Heart left ventricle (tissue), 16 donors: ENCODE measurements at regions not wholly inside any gene's neighbourhood (a gene's known extent, or its start where the extent isn't known, plus 50 kb on each side); places are given as distances from the start of the nearest gene placed in this dataset.
A peak's percentile ranks its signal among the peaks of the same experiment; 100 is the strongest.

Source experiments
- ATAC-seq, 4 donors: fragments of 200-7000 bp; cut with Tn5 transposase; one replicate each; pipeline ENCODE4 v1.9.1; 2020 to 2022; ENCODE audit warnings: moderate library complexity in 4 of 4, mild to moderate bottlenecking in 3 of 4, moderate number of reproducible peaks in 1 of 4
- DNase-seq, 5 donors: peaks; one replicate each; pipeline ENCODE4 v3.0.0-alpha.2; 2020
- H3K27ac ChIP-seq, 12 donors: fragments of 200-600 bp; sonication (generic) in 4 of 12; one replicate each; pipeline versions ENCODE4 v1.5.0 to v1.8.0; 2016 to 2022; ENCODE audit warnings: mild to moderate bottlenecking in 2 of 12
- H3K27me3 ChIP-seq, 9 donors: fragments of 200-600 bp; sonication (generic) in 2 of 9; one replicate each; pipeline versions ENCODE4 v1.5.1 to v1.8.0; 2016 to 2022; ENCODE audit warnings: mild to moderate bottlenecking in 3 of 9
- H3K36me3 ChIP-seq, 9 donors: fragments of 200-600 bp; sonication (generic) in 2 of 9; one replicate each; pipeline versions ENCODE4 v1.5.0 to v1.8.0; 2018 to 2022; ENCODE audit warnings: mild to moderate bottlenecking in 2 of 9
- H3K4me1 ChIP-seq, 12 donors: fragments of 200-600 bp; sonication (generic) in 4 of 12; one replicate each; pipeline versions ENCODE4 v1.5.0 to v1.8.0; 2016 to 2022; ENCODE audit warnings: mild to moderate bottlenecking in 3 of 12
- H3K4me3 ChIP-seq, 12 donors: fragments of 200-600 bp; sonication (generic) in 4 of 12; one replicate each; pipeline versions ENCODE4 v1.5.0 to v1.8.0; 2017 to 2022; ENCODE audit warnings: mild to moderate bottlenecking in 9 of 12, moderate library complexity in 4 of 12
- H3K9me3 ChIP-seq, 12 donors: fragments of 200-600 bp; sonication (generic) in 4 of 12; one replicate each; pipeline versions ENCODE4 v1.5.0 to v1.8.0; 2016 to 2022; ENCODE audit warnings: mild to moderate bottlenecking in 1 of 12
- CTCF ChIP-seq, 12 donors: fragments of 200-600 bp; sonication (generic) in 4 of 12; IDR thresholded peaks; one replicate each; pipeline versions ENCODE4 v1.5.0 to v1.8.0; 2018 to 2022; ENCODE audit warnings: antibody characterized with exemption in 12 of 12, mild to moderate bottlenecking in 5 of 12
- POLR2A ChIP-seq, 2 donors: fragments of 450-650 bp; IDR thresholded peaks; one replicate each; pipeline ENCODE4 v1.6.1; 2017; ENCODE audit warnings: antibody characterized with exemption in 2 of 2, mild to moderate bottlenecking in 2 of 2, moderate library complexity in 2 of 2
- WGBS, 4 donors: extraction: QIAGEN DNeasy Blood & Tissue Kit in 2 of 4; methylation state at CpG; one replicate each; pipeline versions ENCODE4 v1.1.5 to v1.1.7; 2013 to 2018; 5-methylcytosine and 5-hydroxymethylcytosine counted together
- intact Hi-C, 10 donors: fragments of 100-400 bp; cut with DNase I; formaldehyde crosslinking; loops; one replicate each; pipeline versions ENCODE4 v1.11.1 to v1.14.2; 2022
- donor health status: ischemic (EF 13 %, LVEDD 7.1; RV severe dilation, severe dysfunction).
- donor health status: healthy with polysubstance abuse.
- donor health status: DM: no; HTN: yes; CAD: no.
- donor health status: DM: no; HTN: no; CAD: no.
- donor health status: ischemic (EF 25% LVEDD 6.9; RV normal size, moderate dysfunction).
- donor health status: ischemic (EF 25% LVEDD 5.7; RV mildly dilated, moderate dysfunction).
- donor health status: healthy.
- donor health status: DM: yes; HTN: yes; CAD: no.
- donor health status: ischemic (EF 35%, LVEDD 5.7; RV mildly dilated, moderate dysfunction).
- donor health status: nonischemic (EF 11% LVEDD 7.7; RV severe dilation, severe dysfunction).
- donor health status: DM: yes; HTN: yes; CAD: no.
- donor health status: PGD.
- donor health status: ischemic (EF 29% LVEDD 5.4; RV normal size, mild dysfunction).
- donor health status: nonischemic (EF 23%, LVEDD 6.1; RV moderate dilation, normal function).

DNA sequence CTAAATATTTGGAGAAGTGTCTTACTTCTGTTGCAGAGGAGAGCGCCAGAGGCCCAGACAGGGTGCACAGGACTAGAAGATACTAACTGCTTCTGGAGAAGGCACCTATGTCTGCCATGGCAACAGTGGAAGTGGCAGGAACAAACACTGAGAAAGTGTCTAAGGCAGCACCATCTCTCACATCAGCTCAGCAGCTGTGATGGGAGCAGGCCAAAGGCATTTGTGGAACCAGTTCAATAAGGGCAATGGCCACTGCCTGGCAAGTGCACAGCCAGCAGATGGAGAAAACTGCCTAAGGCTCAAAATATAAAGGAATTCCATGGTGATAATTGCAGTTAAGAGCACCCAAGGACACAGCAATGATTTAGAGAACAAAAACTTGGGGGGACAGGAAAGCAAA, 563.0 kb upstream of the CCDC54 start:
- no peaks in the 10 kb centered on the region for H3K36me3 ChIP-seq
- 75 to 87% (median 85%) methylated on average over 1 of the region's 1 CpG for WGBS, 4 donors
- TF ChIP-seq CTCF (IDR thresholded peaks at IDR 0.05) (no peak), POLR2A (IDR thresholded peaks at IDR 0.05) (no peak)
- peaks cover 0 to 42% (median 12%) of the 10 kb centered on the region in 12 donors for H3K4me1 ChIP-seq
- peak; percentile 51 to 69 (median 62) for ATAC-seq
- peak in 3 of 5 donors; percentile 27 to 51 (median 37) for DNase-seq
- H3K27me3 ChIP-seq = no peaks in the 10 kb centered on the region
- intact Hi-C loops = loop anchor here in 2 of 10 donors (5.0 kb wide), 2 partner anchors 238 to 308 kb away; no protein-coding TSS in a partner anchor
- peak overlapping the region in 4 of 12 donors; percentile 30 to 52 (median 40) for H3K27ac ChIP-seq
- H3K4me3 ChIP-seq = no peak overlapping the region
- no peaks in the 10 kb centered on the region for H3K9me3 ChIP-seq

GRCh38 chr3:106816838-106817237, 560.4 kb upstream of the CCDC54 start:
- no peak for ATAC-seq
- Histone ChIP-seq H3K4me3 (no peak overlapping the region), H3K27ac (no peak overlapping the region), H3K27me3 (no peaks in the 10 kb centered on the region), H3K36me3 (no peaks in the 10 kb centered on the region), H3K9me3 (no peaks in the 10 kb centered on the region), H3K4me1 (peaks cover 0 to 17% (median 6%) of the 10 kb centered on the region in 12 donors)
- no peak for DNase-seq
- TF ChIP-seq POLR2A (IDR thresholded peaks at IDR 0.05) = no peak
- TF ChIP-seq CTCF (IDR thresholded peaks at IDR 0.05) = no peak
- WGBS, 4 donors = 78 to 92% (median 84%) methylated on average over 2 of the region's 2 CpGs
- intact Hi-C loops = no loop called here

- Histone ChIP-seq H3K27me3 (no peaks in the 10 kb centered on the region), H3K36me3 (no peaks in the 10 kb centered on the region), H3K4me3 (no peak overlapping the region), H3K9me3 (no peaks in the 10 kb centered on the region), H3K4me1 (peaks cover 0 to 17% (median 6%) of the 10 kb centered on the region in 12 donors), H3K27ac (no peak overlapping the region)
- ATAC-seq = no peak
- intact Hi-C loops = no loop called here
- 75 to 88% (median 84%) methylated on average over 5 of the region's 5 CpGs for WGBS, 4 donors
- no peak for DNase-seq
- TF ChIP-seq POLR2A (IDR thresholded peaks at IDR 0.05) (no peak), CTCF (IDR thresholded peaks at IDR 0.05) (no peak)
These were observed 559.5 kb upstream of the CCDC54 start for GRCh38 chr3:106817706-106818105.

GRCh38 chr3:106819440-106819839, 557.8 kb upstream of the CCDC54 start:
- Histone ChIP-seq H3K9me3 (no peaks in the 10 kb centered on the region), H3K27me3 (no peaks in the 10 kb centered on the region), H3K27ac (no peak overlapping the region), H3K36me3 (no peaks in the 10 kb centered on the region), H3K4me3 (no peak overlapping the region), H3K4me1 (peaks cover 0 to 10% (median under 1%) of the 10 kb centered on the region in 12 donors)
- no peak for TF ChIP-seq POLR2A (IDR thresholded peaks at IDR 0.05)
- TF ChIP-seq CTCF (IDR thresholded peaks at IDR 0.05) = no peak
- intact Hi-C loops = no loop called here
- ATAC-seq (no peak), DNase-seq (no peak)
- 66 to 78% (median 75%) methylated on average over 1 of the region's 1 CpG for WGBS, 4 donors
